ENCODE measurements at regions not wholly inside any gene's neighbourhood (a gene's known extent, or its start where the extent isn't known, plus 50 kb on each side); places are given as distances from the start of the nearest gene placed in this dataset.
"Not testable (repeated sequence)": the region's sequence is repeated elsewhere in the genome, so short reads cannot be mapped to it uniquely, and the experiment has no call there.

DNA sequence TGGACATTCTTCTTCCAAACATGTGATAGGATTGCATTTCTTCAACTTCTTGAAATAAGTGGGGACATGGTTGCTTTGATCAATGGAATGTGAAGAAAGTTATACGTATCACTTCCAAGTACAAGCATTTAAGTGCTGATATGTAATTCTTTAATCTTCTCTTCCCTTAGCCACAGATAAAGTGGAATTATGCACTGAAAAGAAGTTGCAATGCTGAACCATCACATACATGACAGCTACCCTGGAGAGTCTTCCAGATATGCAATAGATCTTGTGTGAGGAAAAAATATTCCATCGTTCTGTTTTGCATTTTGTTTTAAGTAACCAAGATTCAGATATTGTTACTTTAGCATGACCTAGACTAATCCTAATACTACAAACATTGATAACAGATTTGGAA, 674.3 kb downstream of the NSUN3 start:
- no peak for DNase-seq

DNA sequence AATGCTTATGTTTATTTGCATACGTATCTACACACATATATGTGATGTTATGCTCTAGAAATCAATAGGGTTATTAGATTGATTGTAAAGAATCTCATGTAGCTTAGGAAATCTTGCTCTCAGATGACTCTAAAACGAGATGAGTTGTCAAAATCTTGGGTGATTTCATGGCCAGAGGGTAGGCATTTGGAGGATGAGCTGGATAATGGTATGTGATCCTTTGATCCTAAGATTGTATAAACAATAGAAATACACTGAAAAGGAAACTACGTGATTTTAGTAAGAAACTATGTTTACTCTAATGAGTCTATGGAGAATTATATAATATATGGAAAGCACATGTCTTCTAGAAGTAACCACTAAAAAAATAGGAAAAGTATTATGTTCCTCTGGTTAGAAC, 676.6 kb downstream of the NSUN3 start:
- no peak for DNase-seq

DNA sequence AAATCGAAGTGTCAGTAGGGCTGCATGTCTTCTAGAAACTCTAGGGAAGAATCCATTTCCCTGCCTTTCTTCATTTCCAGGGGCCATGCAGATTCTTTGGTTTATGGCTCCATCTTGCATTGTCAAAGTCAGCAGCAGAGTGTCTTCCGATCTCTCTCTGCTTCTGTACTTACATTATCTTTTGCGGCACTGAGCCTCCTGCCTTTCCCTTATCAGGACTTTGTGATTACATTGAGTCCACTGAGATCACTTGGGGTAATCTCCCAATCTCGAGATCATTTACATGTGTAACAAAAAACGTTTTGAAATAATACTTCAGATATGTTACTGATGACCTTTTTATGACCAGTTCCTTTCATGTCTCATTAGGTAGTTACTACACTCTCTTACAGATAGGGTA, 695.9 kb downstream of the NSUN3 start:
- DNase-seq, result no peak

DNA sequence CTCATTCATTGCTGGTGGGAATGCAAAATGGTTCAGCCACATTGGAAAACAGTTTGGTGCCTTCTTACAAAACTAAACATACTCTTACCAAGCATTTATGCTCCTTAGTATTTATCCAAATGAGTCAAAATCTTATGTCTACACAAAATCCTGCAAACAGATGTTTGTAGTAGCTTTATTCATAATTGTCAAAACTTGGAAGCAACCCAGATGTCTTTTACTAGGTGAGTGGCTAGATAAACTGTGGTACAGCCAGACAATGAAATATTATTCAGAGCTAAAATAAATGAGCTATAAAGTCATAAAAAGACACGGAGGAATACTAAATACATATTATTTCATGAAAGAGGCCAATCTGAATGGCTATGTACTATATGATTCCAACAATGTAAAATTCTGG, 709.5 kb downstream of the NSUN3 start:
- no peak for DNase-seq

DNA sequence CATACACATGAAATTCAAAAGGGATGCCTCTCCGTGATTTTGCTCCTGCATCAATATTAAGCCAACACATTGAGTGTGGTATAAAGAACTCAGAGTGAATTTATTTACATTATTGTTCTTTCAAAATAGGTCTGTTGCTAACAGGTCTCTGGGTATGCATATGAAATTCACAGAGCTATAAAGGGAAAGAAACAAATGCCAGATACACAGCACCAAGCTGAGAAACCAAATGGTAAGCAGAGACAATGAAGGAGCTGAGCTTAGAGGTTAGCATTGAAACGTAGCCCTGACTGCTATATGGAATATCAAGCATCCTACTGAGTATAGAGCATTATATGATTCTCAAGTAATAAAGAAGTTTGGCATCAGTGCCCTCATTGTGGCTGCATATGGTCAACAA, 712.9 kb downstream of the NSUN3 start:
- no peak for DNase-seq

DNA sequence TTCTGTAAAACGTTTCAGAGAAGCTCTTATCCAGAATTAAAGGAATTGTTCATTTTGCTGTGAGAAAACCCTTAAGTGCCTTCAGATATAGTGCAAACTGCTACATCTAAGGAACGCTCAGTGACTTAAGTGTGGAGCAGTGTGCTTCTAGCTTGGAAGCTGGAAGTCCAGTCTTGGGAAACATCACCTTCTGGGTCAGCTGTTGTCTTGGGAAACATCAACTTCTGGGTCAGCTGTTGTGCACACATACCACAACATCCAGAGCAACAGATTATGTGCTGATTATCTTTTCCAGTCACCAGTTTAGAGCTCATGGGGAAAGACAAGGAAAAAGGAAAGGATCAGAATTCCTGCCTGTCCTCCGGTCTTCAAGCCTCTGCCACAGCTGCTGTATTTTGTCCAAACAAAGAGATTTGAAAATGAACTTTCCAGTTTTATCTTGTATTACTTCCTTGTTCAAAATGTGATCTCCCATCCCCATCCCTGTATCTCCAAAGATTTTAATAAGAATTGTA, 713.6 kb downstream of the NSUN3 start:
- DNase-seq, result no peak

DNA sequence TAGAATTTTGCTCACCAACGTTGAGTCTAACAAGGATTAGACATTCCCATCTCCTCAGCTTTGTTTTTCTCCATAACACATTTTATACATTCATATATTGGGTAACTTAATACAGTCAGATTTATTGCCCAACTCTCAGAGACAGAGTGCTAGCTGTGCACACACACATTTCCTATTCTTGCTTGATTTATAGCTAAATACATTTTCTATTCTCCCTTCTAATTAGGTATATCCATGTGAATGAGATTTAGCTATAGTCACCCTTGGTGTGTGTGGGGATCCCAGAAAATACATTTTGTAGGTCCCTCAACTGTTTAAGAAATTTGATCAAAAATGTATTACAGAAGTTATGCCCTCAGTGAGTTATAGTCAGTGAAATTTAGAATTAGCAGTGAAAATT, 715.4 kb downstream of the NSUN3 start:
- no peak for DNase-seq

DNA sequence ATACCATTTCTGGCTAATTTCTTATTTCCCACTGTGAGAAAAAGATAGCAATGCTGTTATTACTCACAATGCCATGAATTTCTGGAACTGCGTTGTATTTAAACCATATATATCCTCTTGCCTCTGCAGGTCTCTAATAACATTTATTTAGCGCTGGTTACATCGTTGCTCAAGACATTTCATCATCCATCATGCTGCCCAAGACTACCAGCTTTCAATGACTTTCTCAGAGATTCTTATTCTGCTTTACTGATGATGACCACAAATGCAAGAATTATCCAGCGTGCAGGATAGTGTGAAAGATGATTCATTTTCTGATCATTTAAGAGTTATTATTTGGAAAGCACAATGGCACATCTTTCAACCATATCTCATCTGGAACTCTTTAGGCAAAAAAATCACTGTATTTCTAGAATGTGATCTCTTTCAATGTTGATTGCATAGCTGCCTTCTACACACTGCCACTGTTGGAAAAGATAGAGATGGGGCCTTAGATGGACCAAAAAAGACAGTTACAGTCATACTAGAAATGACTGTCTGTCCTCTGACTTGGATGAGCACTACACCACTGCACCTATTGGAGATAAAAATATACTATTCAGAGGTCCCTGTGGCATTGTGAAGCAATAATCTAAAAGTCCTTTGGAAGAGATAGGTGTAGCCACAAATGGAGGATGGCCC, 716.1 kb downstream of the NSUN3 start:
- no peak for DNase-seq

DNA sequence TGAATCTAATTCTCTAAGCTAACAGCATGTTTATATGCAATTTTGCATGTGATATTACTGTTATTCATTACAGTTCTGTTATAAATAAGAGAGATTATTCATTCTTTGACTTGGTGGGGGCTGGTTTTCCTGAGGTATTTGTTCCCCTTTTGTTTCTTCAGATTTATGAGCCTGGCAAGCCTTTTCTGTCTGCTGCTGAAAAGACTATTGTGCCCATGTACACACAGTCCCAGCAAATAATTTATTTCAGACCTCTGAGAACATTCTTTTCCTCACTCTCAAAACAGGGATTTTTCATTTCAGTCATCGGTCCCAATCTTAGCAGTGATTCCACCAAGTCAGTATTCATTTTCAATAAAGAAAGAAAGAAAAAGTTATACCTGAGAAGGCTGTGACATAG, 716.8 kb downstream of the NSUN3 start:
- no peak for DNase-seq

DNA sequence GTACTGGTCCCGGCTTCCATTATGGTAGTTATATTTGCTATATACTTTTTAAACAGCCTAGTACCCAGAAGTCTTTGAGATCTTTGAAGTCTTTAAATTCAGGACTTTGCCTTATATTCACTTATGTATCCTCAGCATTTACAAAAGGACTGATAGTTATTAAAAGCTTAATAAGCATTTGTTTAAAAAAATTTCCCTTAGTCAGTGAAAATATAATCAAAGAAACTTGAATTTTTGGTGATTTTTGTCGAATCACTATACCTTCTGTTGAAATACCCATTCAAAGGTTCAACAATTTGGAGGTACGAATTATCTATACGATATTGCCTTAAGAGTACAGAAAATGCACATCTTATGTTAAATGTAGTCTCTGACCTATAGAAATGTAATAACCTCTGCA, 721.4 kb downstream of the NSUN3 start:
- DNase-seq, result no peak

DNA sequence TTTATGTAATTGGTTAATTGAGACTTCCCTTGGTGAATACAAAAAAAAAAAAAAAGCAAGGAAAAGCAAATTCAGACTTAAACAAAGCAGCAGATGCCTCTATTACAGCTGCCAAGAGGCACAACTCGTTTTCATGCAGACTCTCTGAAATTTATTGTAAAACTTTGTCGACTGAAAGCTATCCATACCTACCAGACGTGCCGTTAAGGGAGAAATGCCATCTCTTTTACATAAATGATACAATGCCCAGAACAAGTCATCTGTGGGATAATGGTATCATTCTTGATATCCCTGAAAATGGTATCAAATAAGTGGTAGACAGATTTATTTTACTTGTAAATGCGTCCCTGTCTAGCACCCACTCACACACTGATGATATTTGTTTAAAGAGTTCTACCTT, 724.2 kb downstream of the NSUN3 start:
- DNase-seq, result no peak

DNA sequence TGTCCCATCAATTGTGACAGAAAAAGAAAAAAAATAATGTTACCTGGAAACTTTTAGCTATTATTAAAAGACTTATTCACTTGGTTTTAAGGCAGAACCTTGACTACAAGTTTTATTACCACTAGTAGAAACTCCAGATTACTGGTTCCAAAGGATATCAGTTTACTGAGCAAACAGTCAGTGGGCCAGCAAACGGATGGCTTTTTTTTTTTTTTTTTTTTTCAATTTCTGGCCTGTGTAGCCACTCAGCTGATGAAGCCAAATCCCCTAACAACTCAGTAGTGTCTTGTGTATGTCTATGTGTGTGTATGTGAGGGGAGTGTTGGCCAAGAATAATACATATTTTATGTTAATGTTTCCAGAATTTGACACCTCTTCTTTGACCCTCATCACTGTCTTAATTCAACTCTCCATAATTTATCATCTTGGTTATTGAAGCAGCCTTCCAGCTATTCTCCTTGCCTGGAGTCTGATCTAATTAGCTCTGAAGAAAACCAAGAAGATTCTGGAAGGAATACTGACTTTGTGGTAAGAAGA, 724.9 kb downstream of the NSUN3 start:
- DNase-seq, result no peak

DNA sequence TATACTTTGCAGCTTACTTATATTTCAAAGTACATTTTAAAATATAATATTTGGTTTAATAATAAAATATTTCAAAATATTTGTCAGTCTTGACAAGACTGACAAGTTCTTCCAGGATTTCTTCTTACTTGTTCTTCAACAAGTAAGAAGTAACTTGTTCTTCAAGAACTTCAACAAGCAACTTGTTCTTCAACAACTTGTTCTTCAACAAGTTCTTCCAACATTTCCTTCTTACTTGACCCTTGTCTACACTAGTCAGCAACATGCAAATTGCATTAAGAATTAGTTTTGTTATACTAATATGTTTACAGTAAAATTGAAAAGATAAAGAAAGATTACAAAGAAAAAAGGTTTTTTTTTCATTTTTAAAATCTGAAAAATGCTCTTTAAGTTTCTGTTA, 731.7 kb downstream of the NSUN3 start:
- no peak for DNase-seq

DNA sequence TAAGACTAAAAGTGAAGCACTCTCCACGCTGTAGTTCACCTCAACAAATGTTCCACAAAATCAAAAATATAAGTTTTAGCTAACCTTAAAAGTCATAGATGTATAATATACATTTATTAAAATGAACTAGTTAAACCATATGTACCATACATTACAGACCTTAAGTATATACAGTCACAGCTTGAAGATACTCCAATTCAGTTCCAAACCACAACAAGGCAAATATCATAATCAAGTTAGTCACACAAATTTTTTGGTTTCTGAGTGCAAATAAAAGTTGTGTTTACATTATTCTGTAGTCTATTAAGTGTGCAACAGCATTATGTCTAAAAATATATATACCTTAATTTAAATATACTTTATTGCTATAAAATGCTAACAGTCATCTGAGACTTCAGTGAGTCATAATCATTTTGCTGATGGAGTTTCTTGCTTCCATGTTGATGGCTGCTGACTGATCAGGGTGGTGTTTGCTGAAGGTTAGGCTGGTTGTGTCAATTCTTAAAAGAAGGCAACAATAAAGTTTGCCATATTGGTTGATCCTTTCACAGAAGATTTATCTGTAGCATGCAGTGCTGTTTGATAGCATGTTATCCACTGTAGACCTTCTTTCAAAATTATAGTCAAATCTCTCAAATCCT, 736.7 kb downstream of the NSUN3 start:
- DNase-seq, result no peak

DNA sequence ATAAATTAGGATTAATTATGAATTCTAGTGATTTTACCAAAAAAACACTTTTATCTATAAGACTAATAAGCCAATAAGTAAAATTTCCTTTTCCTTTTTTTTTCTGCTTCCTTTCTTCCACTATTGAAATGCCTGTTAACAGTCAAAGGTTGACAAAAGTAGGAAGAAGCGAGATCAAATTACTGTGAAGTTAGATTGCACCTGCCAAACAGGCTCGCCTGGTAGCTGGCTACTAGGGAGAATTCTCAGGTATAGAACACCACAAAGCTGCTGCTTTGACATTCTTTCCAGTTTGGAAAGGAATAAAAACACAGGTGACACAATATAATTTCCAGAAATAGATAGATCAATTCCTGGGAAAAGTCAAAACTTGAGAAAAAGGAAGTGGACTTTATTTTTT, 749.0 kb downstream of the NSUN3 start:
- no peak for DNase-seq

DNA sequence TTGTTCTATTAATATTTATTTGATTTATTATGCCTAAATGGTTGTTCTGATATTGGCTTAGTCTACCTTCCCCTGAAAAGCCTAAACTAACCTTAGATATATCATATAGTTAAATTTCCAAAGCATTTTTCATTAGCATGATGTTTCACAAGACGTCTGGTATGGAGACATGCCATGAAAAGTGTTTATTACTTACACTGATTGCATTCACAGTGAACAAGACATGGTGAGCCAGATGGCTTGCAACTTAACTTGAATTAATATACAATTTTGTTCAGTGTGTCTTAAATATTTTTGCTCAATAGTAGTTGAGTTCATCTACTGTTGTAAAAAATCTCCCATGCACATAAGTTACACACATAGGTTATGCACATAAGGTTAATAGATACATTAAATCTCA, 758.4 kb downstream of the NSUN3 start:
- no peak for DNase-seq

DNA sequence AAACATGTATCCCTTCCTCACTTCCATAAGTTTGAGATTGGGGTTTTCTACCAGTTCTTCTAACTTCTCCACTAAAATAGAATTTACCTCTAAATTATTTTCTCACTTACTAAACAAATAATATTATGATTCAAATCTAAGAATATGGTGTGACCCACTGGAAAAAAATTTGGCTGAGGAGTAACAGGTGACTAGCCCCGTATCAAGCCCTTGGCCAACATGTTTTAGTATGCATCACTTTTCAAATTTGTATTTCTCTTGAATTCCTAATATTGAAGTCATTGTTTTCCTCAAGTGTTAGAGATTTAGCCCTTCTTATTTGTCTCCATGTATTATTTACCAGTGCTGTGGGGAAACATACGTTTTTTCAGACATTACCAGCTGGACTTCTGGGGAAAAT, 759.4 kb downstream of the NSUN3 start:
- DNase-seq, result no peak

DNA sequence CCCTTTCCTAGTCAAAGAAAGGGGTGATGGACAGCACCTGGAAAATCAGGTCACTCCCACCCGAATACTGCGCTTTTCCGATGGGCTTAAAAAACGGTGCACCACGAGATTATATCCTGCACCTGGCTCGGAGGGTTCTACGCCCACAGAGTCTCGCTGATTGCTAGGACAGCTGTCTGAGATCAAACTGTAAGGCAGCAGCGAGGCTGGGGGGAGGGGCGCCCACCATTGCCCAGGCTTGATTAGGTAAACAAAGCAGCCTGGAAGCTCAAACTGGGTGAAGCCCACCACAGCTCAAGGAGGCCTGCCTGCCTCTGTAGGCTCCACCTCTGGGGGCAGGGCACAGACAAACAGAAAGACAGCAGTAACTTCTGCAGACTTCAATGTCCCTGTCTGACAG, 783.4 kb downstream of the NSUN3 start:
- not testable (repeated sequence) for DNase-seq

DNA sequence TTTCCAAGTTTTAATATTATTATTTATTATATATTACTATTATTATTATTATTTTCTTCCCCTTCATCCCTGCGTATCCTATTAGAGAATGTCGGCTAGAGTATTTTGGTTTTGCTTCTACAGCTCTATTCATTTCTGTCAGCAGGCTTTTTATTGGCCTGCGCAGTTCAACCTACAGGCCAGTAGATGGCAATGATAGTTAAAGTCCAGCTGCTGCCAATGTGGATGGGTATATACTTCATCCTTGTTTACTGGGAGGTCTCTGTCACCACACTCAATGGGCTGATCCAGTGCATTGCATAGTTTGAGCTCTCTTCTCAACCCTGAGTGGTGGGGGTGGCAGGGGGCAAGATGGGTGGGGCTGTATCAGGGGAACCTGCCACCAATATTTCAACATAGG, 799.8 kb downstream of the NSUN3 start:
- no peak for DNase-seq

DNA sequence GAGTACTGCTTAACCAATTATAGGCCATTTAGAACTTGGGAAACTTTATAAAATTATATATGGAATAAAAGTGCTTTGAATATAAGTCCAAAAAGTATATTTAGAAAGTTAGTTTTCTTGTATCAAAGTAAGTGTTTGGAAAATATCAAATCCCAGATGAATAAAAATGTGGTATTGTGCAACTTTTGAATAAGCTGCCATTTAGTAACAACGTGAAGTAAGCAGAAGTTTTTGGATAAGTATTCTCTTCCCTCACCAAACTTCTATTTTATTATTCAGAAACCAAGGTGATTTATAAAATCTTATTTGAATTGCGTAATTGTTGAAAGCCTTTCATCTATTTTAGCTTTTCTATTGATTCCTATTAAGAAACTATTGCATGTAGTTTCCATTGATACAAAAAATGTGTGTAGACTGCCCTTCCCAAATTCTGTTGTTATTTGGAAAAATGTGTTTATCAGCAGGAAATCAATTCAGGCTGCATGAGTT, 806.2 kb downstream of the NSUN3 start:
- DNase-seq, result no peak

DNA sequence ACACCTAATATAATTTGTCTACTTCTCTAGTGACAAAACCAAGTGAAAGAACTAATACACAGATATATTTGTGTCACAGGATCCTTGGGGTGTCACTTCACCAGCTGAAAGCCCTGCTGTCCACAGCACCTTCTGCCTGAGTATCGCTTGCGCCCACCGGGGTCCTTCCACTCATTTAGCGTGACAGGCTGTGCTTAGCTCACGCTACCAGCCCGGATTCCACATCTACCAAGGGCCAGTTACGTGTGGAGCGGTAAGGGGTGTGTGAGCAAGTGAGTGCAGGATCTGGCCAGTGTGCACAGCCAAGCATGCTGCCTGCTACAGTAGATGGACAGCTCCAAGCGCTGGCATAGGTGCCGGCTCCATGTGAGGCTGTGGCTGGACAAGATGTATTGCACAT, 810.9 kb downstream of the NSUN3 start:
- no peak for DNase-seq

DNA sequence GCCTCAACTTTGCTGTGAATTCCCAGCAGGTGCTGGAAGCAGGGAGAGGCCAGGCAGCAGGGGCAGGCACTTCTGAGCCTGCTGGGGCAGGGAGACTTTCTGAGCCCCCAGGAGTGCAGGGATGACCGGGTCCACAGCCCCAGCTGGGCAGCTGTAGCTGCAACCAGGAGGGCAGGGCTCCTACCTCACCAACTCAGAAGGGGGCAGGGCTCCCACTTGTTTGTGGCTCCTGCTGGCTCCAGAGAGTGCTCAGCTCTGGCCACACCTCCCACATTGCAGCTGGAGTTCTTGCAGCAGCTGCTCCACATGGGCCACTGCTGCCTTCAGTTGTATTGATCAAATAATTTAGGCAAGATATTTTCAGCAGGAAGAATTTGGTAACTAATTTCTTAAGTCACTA, 812.3 kb downstream of the NSUN3 start:
- DNase-seq, result no peak

DNA sequence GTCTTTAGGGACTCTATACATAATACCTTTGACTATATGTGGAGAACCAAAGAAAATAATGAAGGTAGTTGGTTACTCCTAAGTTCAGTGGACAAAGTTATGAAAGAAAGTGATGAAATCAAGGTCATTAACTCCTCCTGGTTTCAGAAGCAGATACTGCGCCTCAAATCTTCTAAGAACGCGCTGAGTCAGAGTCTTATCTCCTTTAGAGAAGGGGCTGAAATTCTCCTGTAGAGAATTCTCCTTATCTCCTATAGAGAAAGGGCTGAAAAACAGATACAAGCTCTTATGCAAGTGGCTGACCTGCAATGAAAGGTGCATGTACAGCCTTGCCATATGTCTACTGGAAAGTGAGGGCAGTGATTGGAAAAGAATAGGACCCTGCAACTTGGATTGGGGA, 824.2 kb downstream of the NSUN3 start:
- DNase-seq, result no peak

DNA sequence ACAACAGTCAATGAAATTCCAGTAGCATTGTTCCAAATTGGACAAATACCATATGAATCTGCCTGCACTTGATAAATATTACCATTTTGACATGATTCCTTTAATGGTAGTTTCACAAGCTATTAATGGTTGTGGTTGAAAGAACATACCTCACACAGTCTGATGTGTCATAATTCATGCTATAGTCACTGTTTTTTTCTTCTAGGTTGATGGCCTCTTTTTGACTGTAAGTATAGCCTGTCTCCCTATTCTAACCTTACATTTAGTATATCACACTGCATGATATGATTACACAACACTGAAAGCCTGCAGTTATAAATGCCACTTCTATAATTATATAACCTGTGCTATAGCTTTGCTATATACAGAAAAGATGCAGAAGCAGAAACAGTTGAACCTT, 834.1 kb downstream of the NSUN3 start:
- DNase-seq, result no peak
